Peyer's patch (tissue), 4 donors: ENCODE measurements at regions not wholly inside any gene's neighbourhood (a gene's known extent, or its start where the extent isn't known, plus 50 kb on each side); places are given as distances from the start of the nearest gene placed in this dataset.

Experiments used
- DNase-seq, 3 donors: peaks; one replicate each; pipeline ENCODE4 v3.0.0-alpha.2; 2017 to 2019
- H3K27ac ChIP-seq, 4 donors: fragments of 200-600 bp; sonication (generic); one replicate each; pipeline ENCODE4 v1.5.1; 2016 to 2019
- H3K27me3 ChIP-seq, 2 donors: fragments of 200-600 bp; sonication (generic); one replicate each; pipeline ENCODE4 v1.5.1; 2019
- H3K36me3 ChIP-seq, 3 donors: fragments of 200-600 bp; sonication (generic); one replicate each; pipeline ENCODE4 v1.5.1; 2016 to 2019
- H3K4me1 ChIP-seq, 4 donors: fragments of 200-600 bp; sonication (generic); one replicate each; pipeline ENCODE4 v1.5.1; 2016 to 2019
- H3K4me3 ChIP-seq, 4 donors: fragments of 200-600 bp; sonication (generic); 1 replicate in 3 of 4; 2 replicates in 1 of 4; pipeline ENCODE4 v1.5.1; 2016 to 2019; ENCODE audit warnings: mild to moderate bottlenecking in 1 of 4
- H3K9me3 ChIP-seq, 4 donors: fragments of 200-600 bp; sonication (generic); one replicate each; pipeline ENCODE4 v1.5.1; 2016 to 2019; ENCODE audit warnings: mild to moderate bottlenecking in 1 of 4
- CTCF ChIP-seq, 6 experiments: fragments of 450-650 bp in 4 of 6; fragments of 200-600 bp in 2 of 6; sonication (generic) in 1 of 6; IDR thresholded peaks; one replicate each; pipeline ENCODE4 v1.5.1; 2017 to 2019; ENCODE audit warnings: antibody characterized with exemption in 6 of 6, mild to moderate bottlenecking in 3 of 6, moderate library complexity in 1 of 6
- POLR2A ChIP-seq, 2 donors: fragments of 450-650 bp; IDR thresholded peaks; one replicate each; pipeline ENCODE4 v1.5.1; 2017; ENCODE audit warnings: antibody characterized with exemption in 2 of 2, mild to moderate bottlenecking in 2 of 2, moderate library complexity in 2 of 2

DNA sequence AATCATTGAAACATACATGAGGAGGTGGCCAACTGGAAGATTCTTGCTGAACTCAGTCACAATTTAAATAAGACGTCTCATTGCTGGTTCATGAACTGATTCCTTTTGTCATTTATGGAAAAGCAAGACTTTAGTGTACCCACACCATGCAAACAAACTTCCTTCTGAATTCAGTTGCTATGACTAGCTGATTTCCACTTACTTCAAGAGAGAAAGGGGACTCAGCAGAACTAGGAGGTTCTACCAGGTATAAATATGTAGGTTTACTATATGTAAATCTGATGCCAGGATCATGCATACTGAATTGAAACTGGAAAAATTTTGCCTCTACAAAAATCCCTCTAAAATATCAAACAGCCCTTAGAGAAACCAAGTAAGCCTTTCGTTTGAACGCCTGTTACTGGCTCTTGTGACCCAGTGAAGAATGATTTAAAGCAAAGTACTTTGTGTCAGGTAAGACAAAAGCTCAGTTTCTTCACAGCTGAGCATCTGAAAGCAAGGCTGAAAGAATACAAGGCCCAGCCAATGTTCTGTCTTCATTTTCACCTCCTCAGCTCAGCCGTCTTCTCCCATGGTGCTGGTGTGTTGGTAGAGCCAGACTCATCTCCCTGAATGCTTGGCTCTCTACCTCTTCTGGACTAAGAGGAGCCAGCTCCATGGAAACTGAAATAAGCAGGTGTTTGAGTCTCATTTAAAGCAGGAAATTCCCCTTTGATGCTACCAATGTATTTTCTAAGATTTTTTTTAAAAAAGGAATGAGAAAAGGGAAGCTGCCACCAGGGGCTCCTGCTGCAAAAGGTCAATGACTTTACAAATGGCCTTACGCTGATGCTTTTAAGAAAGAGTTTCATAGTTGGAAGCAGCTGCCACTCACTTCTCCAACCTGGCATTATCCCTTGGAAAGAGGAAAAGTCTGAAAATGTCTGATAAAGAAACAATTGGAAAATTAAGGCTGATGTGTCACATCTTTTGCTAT, 301.6 kb downstream of the EFHB start:
- Histone ChIP-seq H3K36me3 (no peaks in the 10 kb centered on the region), H3K4me1 (no peaks in the 10 kb centered on the region), H3K9me3 (no peaks in the 10 kb centered on the region), H3K4me3 (no peak overlapping the region), H3K27me3 (no peaks in the 10 kb centered on the region), H3K27ac (no peak overlapping the region)
- DNase-seq = no peak
- no peak for TF ChIP-seq CTCF (IDR thresholded peaks at IDR 0.05)
- no peak for TF ChIP-seq POLR2A (IDR thresholded peaks at IDR 0.05)

DNA sequence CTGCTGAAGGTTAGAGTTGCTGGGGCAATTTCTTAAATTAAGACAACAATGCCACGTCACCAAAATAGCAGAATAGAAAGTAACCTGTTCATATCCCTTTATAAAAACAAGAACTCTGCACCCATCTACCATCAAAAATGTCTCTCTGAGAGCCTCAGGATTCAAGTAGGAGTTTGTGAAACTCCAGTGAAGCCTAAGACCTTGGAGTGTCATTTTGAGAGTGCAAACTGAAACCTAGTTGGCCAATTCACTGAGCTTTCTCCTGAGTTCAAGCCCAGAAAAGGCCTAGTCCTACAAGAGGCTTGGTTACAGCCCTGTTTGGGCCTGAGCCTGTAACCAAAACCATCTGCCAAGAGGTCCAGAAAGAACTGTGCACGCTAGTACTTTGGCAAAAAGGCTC, 335.1 kb downstream of the EFHB start:
- H3K4me1 ChIP-seq = no peaks in the 10 kb centered on the region
- TF ChIP-seq CTCF (IDR thresholded peaks at IDR 0.05) (no peak), POLR2A (IDR thresholded peaks at IDR 0.05) (no peak)
- H3K27me3 ChIP-seq = no peaks in the 10 kb centered on the region
- no peak for DNase-seq
- no peak overlapping the region for H3K4me3 ChIP-seq
- H3K36me3 ChIP-seq = no peaks in the 10 kb centered on the region
- peaks cover 0 to 4% (median 0%) of the 10 kb centered on the region in 4 donors for H3K9me3 ChIP-seq
- no peak overlapping the region for H3K27ac ChIP-seq

GRCh38 chr3:19596408-19596807, 337.6 kb downstream of the EFHB start:
- Histone ChIP-seq H3K27me3 (no peaks in the 10 kb centered on the region), H3K36me3 (no peaks in the 10 kb centered on the region), H3K4me1 (no peaks in the 10 kb centered on the region), H3K27ac (no peak overlapping the region), H3K4me3 (no peak overlapping the region), H3K9me3 (peaks cover 0 to 4% (median 0%) of the 10 kb centered on the region in 4 donors)
- DNase-seq = no peak
- TF ChIP-seq CTCF (IDR thresholded peaks at IDR 0.05) = no peak
- no peak for TF ChIP-seq POLR2A (IDR thresholded peaks at IDR 0.05)

- no peaks in the 10 kb centered on the region for H3K36me3 ChIP-seq
- no peak for DNase-seq
- peaks cover 0 to 4% (median 0%) of the 10 kb centered on the region in 4 donors for H3K9me3 ChIP-seq
- H3K4me3 ChIP-seq = no peak overlapping the region
- no peaks in the 10 kb centered on the region for H3K4me1 ChIP-seq
- no peaks in the 10 kb centered on the region for H3K27me3 ChIP-seq
- no peak overlapping the region for H3K27ac ChIP-seq
- no peak for TF ChIP-seq POLR2A (IDR thresholded peaks at IDR 0.05)
- no peak for TF ChIP-seq CTCF (IDR thresholded peaks at IDR 0.05)
Observed at GRCh38 chr3:19595884-19596283, 338.1 kb downstream of the EFHB start.
